GM18951 (cell line): ENCODE measurements at regions not wholly inside any gene's neighbourhood (a gene's known extent, or its start where the extent isn't known, plus 50 kb on each side); places are given as distances from the start of the nearest gene placed in this dataset.

Source experiments
- POLR2A ChIP-seq: IDR thresholded peaks from 4 replicates; pipeline ENCODE4 v1.6.1; 2011; ENCODE audit warnings: mild to moderate bottlenecking; ENCODE audit not compliant: insufficient read length, insufficient read depth; ENCODE audit errors: extremely low read depth
- in situ Hi-C: fragments of 300-500 bp; cut with MboI; formaldehyde crosslinking; loops from one replicate; pipeline ENCODE4 v1.12.0; 2022; ENCODE audit warnings: low sequenced_read_pairs, mixed read lengths, inconsistent platforms; ENCODE audit not compliant: unreplicated experiment

DNA sequence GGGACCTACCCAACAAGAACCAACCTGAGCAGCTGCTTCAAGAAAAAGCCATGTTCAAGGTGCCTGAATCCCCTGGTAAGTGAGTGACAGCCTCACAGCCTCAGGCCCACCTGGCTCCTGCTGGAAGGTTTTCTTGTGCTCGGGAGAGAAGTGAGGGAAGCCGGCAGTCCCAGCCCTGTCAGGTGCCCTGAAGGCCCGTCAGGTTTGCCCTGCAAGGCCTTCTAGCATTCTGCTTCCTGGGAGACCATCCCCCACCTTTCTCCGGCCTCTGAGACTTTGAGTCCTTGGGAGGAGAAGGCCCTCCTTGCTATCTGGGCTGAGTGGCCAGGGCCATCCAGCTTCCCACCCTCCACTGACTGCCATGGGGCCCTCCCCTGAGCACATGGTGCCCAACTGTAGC lies 166.7 kb upstream of the ZNF267 start:
- in situ Hi-C loops, result loop anchor here (10.0 kb wide), 1 partner anchor 202 kb away; the partner anchor contains the start of gene RUSF1
- no peak for TF ChIP-seq POLR2A

DNA sequence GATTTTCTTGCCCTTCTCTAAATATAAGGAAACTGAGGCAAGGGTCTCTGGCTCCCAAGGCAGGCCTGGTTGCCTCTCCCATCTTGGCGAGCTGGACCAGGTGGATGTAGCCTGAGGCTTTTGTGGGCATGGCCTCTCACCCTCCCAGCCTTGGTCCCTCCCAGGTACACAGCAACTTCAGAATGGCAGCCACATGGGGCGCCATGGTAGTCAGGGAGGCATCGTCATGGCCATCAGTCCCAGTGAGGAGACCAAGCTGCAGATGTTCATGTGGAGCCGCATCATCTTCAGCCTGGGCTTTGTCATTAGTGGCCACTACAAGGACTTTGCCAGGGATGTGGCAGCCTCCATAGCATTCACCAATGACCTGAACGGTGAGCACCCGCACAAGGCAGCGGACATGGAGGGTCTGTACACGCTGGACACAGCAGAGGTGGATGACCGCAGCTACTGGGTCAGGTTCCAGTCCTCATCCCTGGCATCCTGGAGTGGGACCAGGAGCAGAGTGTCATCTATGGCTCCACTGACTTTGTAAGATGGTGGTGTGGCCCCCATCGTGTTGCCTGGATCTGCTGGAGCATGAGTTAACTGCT lies 165.8 kb upstream of the ZNF267 start:
- no peak for TF ChIP-seq POLR2A
- in situ Hi-C loops, result loop anchor here (10.0 kb wide), 1 partner anchor 203 kb away; the partner anchor contains the start of gene RUSF1

DNA sequence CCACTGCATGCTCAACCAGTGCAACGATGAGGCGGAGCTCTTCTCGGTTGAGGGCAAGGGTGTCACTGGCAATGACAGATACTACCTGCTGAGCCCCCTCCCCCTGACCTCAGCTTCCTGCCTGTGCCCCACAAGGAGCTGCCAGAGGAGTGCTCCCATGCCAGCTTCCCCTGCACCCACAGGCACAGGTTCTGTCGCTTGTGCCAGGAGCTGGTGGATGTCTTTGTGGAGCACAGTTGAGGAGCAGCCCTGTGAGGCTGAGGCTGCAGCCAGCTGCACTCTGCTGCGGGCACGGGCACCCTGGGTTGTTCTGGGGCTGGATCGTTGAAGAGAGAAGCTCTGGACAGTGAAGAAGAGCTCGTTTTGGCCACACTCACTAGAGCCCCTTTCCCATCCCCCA lies 165.3 kb upstream of the ZNF267 start:
- no peak for TF ChIP-seq POLR2A
- in situ Hi-C loops, result loop anchor here (10.0 kb wide), 1 partner anchor 204 kb away; the partner anchor contains the start of gene RUSF1

DNA sequence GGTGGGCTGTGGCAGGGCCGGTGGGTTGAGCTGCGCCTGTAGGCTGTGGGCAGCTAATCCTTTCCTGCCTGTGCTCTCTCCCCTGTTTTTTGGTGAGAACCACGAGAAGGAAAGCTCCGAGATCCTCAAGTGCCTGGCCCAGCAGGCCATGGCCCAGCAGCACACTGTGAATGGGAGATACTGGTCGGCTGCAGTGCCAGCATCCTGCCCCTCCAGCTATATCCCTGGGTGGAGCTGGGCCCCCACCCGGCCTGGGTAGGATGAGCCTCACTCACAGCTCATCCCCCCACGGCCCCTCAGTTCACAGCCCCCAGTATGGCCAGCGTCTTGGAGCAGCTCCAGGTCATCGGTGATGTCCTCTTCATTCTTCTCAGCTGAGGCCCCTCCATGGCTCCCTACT lies 164.4 kb upstream of the ZNF267 start:
- no peak for TF ChIP-seq POLR2A
- in situ Hi-C loops, result loop anchor here (10.0 kb wide), 1 partner anchor 204 kb away; the partner anchor contains the start of gene RUSF1

DNA sequence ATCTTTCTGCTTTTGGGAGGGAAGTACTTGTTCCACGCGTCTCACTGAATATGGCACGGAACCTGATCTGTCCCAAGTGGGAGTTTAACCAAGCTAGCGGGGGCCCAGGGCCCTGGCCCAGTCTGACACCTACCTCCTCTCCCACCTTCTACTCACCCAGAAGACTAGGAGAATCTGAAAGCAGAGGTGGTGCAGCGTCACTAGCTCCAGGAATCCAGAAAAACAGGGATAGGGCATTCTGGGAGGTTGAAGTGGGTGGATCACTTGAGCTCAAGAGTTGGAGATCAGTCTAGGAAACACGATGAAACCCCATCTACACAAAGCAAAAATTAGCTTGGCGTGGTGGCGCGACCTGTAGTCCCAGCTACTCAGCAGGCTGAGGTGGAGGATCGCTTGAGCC lies 163.5 kb upstream of the ZNF267 start:
- no peak for TF ChIP-seq POLR2A
- in situ Hi-C loops, result no loop called here

DNA sequence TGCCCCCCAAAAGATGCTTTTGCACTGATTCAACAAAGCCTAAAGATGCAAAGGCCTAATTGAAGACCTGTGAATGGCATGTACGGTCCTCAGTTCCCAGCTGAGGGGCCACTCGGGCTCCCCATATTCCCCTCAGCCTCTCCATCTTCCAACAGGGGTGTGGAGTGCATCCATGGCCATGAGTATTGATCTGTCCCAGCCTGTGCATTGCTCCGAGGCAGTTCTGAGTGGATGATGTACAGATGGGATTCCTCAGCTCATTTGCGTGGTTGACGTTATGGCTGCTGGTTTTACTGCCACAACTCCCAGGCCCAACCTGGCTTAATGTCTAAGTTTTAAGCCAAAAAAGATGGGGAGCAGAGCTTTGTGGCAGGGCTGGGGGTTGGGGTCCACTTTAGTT lies 162.7 kb upstream of the ZNF267 start:
- in situ Hi-C loops, result no loop called here
- TF ChIP-seq POLR2A, result no peak

DNA sequence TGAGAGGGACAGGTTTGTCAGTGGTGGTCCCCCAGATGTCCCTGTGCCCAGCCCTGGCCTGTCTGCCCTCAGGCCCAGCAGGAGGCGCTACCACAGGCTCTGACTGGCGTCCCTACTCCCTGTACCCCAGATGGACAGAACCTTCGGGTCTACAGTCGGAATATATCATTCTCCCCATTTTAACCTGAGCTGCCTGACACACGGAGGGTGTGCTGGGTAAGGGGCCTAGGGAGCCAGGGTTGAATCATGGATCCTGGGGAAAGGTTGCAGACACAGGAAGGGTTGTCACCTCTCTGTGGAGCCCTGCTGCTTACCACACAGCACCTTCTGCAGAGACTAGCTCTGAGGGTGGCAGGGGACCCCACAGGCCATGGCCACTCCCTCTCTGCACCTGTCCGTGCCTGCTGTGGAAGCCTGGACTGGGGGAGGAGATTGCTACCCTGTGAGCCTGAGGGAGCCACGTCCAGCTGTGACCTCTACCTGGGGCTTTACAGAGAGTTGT lies 162.2 kb upstream of the ZNF267 start:
- no peak for TF ChIP-seq POLR2A
- in situ Hi-C loops, result no loop called here

DNA sequence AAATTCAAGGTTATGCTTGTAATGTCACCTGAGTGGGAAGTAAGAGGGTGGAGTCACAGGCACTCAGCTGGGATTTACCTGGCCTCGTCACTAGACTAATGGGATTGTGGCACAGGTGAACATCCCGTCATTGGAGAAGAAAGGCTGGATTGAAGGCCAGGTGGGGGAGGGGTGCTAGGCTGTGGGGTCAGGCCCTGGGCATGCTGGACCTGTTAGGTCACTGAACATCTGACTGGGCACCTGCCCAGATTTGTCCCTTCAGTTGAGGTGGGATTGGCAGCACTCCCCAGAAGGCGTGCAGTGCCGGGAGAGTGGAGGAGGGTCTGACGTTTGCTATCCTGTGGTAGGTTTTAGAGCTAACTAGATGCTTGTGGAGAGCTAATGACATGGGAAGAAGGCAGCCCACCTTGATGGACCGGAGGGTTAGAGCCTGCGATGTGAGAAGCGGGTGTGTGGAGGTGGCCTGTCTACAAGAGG lies 161.5 kb upstream of the ZNF267 start:
- in situ Hi-C loops, result no loop called here

DNA sequence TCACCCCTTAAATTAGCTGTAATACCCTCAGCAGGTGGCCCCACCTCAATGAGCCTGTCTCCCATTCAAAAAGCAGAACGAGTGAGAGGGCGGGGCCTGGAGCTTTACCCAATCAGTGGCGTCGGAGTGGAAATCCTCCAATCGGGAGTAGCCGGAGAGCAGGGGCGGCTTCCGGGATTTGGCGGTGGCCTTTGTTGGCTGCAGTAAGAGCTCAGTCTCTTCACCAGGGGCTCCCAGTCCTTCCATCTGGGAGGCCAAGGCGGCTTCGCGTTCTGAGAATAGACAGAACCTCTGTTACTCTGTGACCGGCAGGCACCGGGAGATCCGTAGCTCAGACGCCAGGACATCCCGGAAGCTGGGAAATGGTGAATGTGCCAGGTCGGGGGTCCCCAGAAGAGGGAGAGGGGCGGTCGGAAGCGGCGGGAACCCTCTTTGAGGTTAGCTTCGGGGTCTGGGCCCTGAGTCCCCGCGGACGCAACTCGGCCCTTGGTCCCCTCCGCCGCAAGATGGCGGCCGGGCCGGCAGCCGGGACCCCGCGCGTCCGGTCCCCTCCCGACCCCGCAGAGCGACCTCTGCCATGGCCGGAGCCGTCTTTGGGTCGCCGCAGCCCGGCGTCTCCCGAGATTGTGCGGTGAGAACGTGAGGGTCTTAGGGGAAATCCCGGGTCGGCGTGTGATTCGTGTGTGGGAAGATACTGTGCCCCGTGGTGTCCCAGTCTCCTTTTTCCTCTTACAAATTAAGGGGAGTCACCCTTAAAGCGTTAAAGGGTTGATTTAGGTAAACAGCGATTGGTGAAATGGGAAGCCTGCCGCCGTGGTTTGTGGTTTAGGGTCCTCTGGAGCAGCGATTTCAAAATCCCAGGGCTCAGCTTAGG lies 160.3 kb upstream of the ZNF267 start:
- in situ Hi-C loops, result no loop called here
- TF ChIP-seq POLR2A, result peak; percentile 98

More for the DNA sequence above, 161.5 kb upstream of the ZNF267 start:
- TF ChIP-seq POLR2A, result no peak

DNA sequence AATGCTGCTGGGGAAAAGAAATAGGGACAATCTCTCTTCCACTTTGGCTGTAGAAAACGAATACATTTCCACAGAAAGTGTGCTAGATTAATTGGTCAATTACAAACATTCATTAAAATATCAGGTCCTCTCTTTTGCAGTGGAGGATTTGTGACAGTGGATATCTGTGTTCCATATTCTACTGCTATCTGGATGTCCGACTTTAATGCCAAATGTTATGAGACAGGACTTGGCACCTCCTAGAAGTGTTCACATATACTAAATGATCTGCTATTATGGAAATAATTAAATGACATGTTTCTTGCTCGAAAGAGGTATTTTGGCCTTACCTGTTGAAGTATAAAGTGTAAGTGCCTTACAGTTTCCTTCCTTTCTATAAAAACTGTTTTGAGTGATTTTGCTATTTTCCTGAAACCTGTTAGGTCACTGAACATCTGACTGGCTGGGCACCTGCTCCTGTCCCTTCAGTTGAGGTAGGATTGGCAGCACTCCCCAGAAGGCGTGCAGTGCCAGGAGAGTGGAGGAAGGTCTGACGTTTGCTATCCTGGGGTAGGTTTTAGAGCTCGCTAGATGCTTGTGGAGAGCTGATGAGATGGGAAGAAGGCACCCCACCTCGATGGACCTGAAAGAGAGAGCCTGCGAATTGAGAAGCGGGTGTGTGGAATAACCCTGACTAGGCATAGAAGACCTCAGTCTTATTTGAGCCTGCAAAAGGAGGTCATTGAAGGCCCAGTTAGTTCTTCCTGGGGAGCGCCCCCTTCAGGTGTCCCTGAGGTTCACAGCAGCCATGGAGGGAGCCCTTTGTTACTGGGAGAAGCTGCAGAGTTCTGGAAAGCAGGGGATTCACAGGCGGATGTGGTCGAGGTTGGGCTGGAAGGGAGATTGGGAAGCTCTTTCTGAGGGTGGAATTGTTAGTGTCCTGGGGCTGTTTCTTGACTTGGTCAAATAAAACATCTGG lies 159.4 kb upstream of the ZNF267 start:
- in situ Hi-C loops, result no loop called here
- no peak for TF ChIP-seq POLR2A

DNA sequence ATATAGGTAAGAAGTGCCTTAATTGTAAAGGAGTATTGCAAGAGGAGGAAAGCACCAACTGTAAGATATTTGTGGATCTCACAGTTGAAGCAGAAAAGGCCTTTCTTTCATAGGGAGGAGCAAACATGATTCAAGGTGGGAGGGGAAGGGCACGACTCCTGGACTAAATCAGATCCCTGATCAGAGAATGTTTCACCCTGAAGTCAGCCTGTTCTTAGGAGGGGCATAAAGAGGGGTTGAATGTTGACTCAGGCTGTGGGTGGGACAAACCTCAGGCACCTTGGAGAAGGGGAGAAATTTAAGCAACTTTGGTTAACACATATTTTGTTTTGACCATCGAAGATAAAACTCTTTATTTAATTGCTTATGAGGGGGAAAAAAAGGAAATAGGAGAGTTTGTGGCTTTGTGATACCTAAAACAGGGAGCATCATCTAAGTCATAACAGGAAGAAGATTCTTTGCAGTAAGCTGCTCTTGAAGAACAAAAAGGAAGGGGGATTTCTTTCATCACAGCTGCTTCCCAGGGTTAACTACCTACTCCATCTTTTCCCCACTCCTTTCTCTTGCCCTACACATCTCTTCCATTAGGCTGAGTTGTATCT lies 158.6 kb upstream of the ZNF267 start:
- in situ Hi-C loops, result no loop called here
- TF ChIP-seq POLR2A, result no peak

DNA sequence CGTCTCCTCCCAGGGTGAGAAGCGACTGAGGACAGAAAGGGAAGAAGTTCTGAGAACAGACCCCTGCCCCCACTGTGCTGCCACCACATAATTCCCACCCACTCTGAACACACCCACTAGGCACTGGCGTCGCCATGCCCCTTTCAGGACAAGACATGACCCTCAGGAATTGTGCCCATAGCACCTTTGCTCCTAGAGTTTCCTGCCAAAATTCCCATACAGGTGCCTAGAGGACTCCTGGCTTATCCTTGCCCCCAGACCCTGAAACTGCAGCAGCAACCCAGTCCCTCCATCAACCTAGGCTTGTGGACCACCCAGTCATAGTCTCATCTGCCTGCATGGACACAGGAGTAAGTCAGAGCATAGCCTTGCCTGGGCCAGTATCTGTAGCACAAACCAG lies 157.7 kb upstream of the ZNF267 start:
- in situ Hi-C loops, result no loop called here

DNA sequence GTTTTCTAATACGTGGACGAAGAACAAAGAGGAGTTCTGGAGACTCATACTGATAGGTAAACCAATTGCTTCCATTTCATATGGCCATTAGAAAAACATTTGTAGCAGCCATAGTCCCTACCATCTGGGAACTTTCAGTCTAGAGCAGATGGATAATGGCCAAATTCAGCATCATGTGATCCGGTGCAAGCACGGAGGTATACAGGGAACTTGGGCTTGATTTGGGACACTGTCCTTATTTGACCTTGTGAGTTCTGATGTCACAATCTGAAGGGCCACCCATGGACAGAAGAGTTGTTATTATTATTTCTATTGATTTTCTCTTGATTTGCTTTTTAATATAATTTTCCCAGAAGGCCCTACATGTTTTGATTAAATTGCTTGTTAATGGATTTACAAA lies 154.6 kb upstream of the ZNF267 start:
- no peak for TF ChIP-seq POLR2A
- in situ Hi-C loops, result no loop called here

More for the DNA sequence above, 157.7 kb upstream of the ZNF267 start:
- TF ChIP-seq POLR2A, result no peak

DNA sequence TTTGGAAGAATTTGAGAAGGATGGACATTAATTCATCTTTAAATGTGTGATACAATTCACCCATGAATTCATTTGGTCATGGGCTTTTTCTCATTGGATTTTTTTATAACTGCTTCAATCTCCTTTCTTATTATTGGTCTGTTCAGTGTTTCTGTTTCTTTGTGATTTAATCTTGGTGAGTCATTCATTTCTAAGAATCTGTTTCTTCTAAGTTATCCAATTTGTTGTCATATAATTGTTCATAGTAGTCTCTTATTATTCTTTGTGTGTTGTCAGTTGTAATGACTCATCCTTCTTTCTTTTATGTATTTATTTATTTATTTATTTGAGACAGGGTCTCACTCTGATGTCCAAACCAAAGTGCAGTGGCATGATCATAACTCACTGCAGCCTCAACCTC lies 146.1 kb upstream of the ZNF267 start:
- in situ Hi-C loops, result no loop called here
- TF ChIP-seq POLR2A, result no peak
